ENCODE measurements at regions not wholly inside any gene's neighbourhood (a gene's known extent, or its start where the extent isn't known, plus 50 kb on each side); places are given as distances from the start of the nearest gene placed in this dataset.

DNA sequence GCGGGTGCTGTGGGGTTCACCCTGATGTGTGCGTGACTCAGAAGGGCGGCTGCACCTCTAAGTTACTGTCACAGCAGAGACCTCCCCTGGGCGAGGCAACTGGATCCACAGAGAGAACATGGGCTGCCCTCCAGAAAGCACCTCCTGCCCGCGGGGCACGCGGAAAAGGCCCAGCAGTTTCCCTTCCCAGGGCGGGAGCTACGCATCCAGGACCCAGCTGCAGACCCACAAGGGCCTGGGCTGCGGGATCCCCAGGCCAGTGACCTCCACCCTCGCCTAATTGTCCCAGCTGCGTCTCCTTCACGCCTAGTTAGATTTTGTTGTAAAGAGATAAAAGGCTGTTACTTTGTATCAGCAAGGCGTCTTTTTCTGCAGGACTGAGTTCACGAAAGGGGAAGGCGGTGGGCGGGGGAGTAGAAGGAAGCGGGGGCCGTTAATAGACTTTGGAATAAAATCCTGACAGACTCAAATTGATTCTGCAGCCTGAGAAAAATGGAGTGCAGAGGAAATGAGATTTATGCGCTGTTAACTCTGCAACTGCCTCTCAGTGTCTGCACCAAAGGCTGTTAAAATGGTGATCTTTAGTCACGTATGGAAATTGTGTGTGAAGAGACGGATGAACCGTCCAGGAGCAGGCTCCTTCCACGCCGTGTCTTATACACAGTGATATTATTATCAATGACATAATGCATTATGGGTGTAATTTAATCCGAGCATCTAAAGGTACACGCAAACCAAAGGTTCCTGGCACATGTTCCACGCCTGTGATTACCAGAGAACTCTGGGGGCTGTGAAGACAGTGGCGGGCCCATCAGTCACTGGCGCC lies 65.9 kb upstream of the FBRSL1 start:
- TF ChIP-seq, protein P1, sequence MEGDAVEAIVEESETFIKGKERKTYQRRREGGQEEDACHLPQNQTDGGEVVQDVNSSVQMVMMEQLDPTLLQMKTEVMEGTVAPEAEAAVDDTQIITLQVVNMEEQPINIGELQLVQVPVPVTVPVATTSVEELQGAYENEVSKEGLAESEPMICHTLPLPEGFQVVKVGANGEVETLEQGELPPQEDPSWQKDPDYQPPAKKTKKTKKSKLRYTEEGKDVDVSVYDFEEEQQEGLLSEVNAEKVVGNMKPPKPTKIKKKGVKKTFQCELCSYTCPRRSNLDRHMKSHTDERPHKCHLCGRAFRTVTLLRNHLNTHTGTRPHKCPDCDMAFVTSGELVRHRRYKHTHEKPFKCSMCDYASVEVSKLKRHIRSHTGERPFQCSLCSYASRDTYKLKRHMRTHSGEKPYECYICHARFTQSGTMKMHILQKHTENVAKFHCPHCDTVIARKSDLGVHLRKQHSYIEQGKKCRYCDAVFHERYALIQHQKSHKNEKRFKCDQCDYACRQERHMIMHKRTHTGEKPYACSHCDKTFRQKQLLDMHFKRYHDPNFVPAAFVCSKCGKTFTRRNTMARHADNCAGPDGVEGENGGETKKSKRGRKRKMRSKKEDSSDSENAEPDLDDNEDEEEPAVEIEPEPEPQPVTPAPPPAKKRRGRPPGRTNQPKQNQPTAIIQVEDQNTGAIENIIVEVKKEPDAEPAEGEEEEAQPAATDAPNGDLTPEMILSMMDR (tag by site-specific recombination; IDR thresholded peaks at IDR 0.05) = no peak
- no peak for TF ChIP-seq ZBTB17 (tag by site-specific recombination; IDR thresholded peaks at IDR 0.05)
- no peak for TF ChIP-seq KLF16 (tag by site-specific recombination; IDR thresholded peaks at IDR 0.05)

Measured in HEK293 (cell line).